ENCODE measurements at regions not wholly inside any gene's neighbourhood (a gene's known extent, or its start where the extent isn't known, plus 50 kb on each side); places are given as distances from the start of the nearest gene placed in this dataset.

DNA sequence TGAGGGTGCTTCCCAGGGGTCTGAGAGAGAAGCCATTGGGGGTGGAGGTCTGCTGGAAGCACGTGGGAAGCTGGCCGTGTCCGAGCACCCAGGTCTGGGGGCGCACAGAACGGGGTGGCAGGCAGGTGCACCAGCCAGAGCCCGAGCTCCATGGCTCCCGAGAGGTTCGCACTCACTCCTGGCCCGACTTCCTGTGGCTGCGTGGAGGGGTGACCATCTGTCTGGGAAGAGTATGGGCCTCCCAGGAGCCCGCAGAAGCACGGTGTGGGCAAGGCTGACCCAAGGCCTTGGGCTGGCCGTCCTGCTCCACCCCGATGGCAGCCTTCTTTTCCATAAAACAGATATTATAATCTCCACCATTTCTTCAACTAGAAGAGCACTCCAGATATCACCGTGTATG lies 256.0 kb upstream of the B3GAT1 start:
- no peaks in the 10 kb centered on the region for H3K36me3 ChIP-seq
- intact Hi-C loops (cut with DNase I): no loop called here
- ATAC-seq (no peak), DNase-seq (no peak)
- H3K9me3 ChIP-seq: no peaks in the 10 kb centered on the region
- H3K4me1 ChIP-seq: no peaks in the 10 kb centered on the region
- H3K4me3 ChIP-seq: no peak overlapping the region
- no peak overlapping the region for H3K27ac ChIP-seq
- H3K27me3 ChIP-seq: no peaks in the 10 kb centered on the region
- TF ChIP-seq, protein P1, sequence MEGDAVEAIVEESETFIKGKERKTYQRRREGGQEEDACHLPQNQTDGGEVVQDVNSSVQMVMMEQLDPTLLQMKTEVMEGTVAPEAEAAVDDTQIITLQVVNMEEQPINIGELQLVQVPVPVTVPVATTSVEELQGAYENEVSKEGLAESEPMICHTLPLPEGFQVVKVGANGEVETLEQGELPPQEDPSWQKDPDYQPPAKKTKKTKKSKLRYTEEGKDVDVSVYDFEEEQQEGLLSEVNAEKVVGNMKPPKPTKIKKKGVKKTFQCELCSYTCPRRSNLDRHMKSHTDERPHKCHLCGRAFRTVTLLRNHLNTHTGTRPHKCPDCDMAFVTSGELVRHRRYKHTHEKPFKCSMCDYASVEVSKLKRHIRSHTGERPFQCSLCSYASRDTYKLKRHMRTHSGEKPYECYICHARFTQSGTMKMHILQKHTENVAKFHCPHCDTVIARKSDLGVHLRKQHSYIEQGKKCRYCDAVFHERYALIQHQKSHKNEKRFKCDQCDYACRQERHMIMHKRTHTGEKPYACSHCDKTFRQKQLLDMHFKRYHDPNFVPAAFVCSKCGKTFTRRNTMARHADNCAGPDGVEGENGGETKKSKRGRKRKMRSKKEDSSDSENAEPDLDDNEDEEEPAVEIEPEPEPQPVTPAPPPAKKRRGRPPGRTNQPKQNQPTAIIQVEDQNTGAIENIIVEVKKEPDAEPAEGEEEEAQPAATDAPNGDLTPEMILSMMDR (IDR thresholded peaks at IDR 0.05): no peak

DNA sequence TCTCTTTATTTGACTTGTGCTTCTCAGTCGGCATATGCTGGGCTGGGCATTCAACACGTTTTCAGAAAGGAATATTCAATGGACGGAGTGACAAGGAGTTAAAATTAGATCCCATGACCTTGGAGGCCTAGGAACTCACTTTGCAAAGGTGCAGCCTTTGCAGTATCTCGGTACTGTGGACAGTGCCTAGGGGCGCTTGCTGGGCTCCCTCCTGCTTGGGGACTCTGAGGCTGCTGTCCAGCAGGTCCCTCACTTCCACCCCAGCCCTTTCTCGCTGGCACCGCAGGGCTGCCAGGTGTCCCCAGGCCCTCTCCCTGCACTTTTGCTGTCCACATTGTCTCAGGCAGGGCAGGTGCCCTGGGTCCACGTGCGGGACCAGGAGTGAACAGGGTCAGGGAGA lies 255.5 kb upstream of the B3GAT1 start:
- intact Hi-C loops (cut with DNase I): no loop called here
- Histone ChIP-seq H3K27ac (no peak overlapping the region), H3K4me1 (no peaks in the 10 kb centered on the region), H3K27me3 (no peaks in the 10 kb centered on the region), H3K9me3 (no peaks in the 10 kb centered on the region), H3K4me3 (no peak overlapping the region), H3K36me3 (no peaks in the 10 kb centered on the region)
- ATAC-seq: no peak
- TF ChIP-seq, protein P1 (IDR thresholded peaks at IDR 0.05): no peak
- DNase-seq: no peak

DNA sequence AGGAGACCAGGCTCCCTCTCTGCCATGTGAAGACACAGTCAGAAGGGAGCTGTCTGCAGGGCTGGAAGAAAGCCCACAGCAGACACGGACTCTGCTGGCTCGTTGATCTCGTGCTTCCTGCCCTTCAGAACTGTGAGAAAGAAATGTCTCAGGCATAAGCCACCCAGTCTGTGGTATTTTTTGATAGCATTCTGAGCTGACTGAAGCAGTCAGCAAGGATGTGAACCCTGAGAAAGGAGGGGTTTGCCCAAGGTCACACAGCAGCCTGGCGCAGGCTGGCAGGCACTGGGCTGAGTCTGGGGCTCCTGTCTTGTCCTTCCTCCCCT lies 255.1 kb upstream of the B3GAT1 start:
- Histone ChIP-seq H3K4me1 (no peaks in the 10 kb centered on the region), H3K4me3 (no peak overlapping the region), H3K27me3 (no peaks in the 10 kb centered on the region), H3K27ac (no peak overlapping the region), H3K36me3 (no peaks in the 10 kb centered on the region), H3K9me3 (no peaks in the 10 kb centered on the region)
- TF ChIP-seq, protein P1 (IDR thresholded peaks at IDR 0.05): no peak
- intact Hi-C loops (cut with DNase I): no loop called here
- DNase-seq (no peak), ATAC-seq (no peak)

DNA sequence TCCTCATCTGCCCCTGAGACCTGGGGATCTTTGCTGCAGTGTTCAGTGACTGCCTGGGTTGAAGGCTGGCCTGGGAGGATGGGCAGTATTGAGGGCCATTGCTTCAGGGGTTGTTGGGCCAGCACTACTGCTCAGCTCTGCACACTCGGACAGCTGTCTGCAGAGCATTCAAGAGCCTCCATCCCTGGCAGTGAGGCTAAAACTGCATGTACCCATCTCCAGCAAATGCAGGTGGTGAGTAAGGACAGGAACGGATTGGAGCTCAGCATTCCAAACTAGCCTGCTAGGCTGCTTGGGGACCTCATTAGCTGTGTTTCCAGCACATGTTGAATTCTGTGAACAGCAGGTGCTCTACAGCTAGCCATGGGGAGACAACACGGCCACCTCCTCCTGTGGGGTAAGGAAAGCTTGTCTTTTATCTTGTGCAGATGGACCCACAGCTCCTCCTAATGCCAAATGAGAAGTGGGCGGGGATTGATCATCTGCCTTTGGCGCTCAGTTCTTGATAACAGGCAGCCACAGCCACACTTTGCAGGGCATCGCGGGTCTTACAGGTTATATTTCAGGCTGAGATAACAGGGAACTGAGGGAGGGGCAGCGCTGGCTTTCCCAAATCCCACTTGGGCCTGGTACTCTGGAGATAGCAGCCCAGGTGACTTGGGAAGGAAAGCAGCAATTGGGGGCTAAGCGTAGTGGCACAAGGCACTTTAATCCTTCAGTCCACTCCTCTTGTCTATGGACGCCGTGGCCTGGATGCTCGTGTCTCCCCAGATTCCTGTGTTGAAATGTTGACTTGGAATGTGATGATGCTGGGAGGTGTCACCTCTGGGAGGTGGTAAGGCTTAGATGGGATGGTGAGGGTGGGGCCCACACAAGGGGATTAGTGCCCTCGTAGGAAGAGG lies 254.5 kb upstream of the B3GAT1 start:
- TF ChIP-seq, protein P1 (IDR thresholded peaks at IDR 0.05): no peak
- intact Hi-C loops (cut with DNase I): no loop called here
- Histone ChIP-seq H3K27me3 (no peaks in the 10 kb centered on the region), H3K9me3 (no peaks in the 10 kb centered on the region), H3K4me1 (no peaks in the 10 kb centered on the region), H3K27ac (no peak overlapping the region), H3K36me3 (no peaks in the 10 kb centered on the region), H3K4me3 (no peak overlapping the region)
- DNase-seq (no peak), ATAC-seq (no peak)

DNA sequence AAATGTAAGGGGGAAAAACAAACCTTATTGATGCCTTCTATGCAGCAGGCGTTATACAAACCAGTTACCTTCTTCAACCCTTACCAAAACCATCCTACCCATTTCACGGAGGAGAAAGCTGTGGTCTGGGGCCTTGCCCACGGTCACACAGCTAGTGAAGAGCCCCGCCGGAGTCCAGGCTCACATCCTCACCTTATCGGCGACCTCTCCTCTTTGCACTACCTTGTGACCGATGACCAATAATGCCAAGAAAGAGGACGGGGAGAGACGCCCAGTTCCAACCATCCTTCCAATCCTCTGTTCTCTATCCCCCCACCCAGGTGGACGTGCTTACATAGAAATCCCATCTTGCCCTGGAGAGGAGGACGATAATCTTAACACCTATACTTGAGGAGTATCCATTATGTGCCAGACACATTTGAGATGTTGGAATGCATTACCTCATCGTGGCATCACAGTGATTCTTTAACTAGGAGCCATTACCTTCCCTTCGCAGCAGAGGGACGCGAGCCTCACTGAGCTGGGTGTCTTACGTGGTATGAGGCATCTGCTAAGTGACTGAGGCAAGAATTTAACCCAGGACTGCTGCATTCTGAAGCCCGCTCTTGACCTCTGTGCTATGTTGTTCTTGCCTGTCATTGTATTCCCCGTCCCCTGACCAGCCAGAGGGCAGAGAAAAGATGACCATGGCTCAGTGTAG lies 253.7 kb upstream of the B3GAT1 start:
- ATAC-seq: no peak
- H3K4me1 ChIP-seq: no peaks in the 10 kb centered on the region
- TF ChIP-seq, protein P1 (IDR thresholded peaks at IDR 0.05): no peak
- intact Hi-C loops (cut with DNase I): no loop called here
- no peak overlapping the region for H3K27ac ChIP-seq
- H3K4me3 ChIP-seq: no peak overlapping the region
- no peaks in the 10 kb centered on the region for H3K36me3 ChIP-seq
- DNase-seq: no peak
- H3K9me3 ChIP-seq: no peaks in the 10 kb centered on the region
- no peaks in the 10 kb centered on the region for H3K27me3 ChIP-seq

Data from upper lobe of right lung (tissue), 1 donor.